ENCODE measurements at regions not wholly inside any gene's neighbourhood (a gene's known extent, or its start where the extent isn't known, plus 50 kb on each side); places are given as distances from the start of the nearest gene placed in this dataset.

DNA sequence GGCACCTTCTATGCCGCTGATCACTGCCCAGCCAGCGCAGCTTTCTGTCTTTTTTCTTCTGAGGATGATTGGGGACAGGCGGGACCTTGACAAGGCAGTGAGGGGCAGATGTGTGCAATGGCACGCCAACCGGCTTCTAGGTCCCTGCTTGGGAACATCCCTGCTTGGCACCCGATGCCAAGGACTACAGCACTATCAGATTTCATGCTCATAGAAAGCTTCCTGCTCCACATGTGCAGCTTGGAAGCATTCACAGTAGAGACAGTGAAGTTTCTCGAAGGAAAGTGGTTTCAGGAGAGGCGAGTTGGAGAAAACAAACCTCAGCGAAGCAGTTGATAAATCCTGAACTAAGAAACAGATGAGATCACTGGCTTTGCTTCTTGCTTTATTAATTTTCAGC is 267.5 kb upstream of the HABP2 start:
- H3K36me3 Mint-ChIP-seq: peaks cover 0 to 3% (median 0%) of the 10 kb centered on the region in 3 donors

GRCh38 chr10:113287592-113287991 is 265.3 kb upstream of the HABP2 start:
- H3K27me3 Mint-ChIP-seq: peaks cover 0 to 2% of the 10 kb centered on the region in 2 donors
- no peak overlapping the region for H3K27ac ChIP-seq (ENCODE audit: low read depth, low read length)
- no peaks in the 10 kb centered on the region for H3K4me1 Mint-ChIP-seq
- no peaks in the 10 kb centered on the region for H3K27me3 ChIP-seq (ENCODE audit: insufficient read depth, low read length, poor library complexity, severe bottlenecking)
- ChIA-PET CTCF (no interaction called here), POLR2A (no interaction called here)
- H3K9me3 ChIP-seq (ENCODE audit: low read length): no peaks in the 10 kb centered on the region
- no peak overlapping the region for H3K27ac Mint-ChIP-seq
- DNase-seq: no peak
- H3K4me3 ChIP-seq (ENCODE audit: low read length): no peak overlapping the region
- no peaks in the 10 kb centered on the region for H3K9me3 Mint-ChIP-seq
- H3K4me1 ChIP-seq (ENCODE audit: insufficient read depth, low read length): no peaks in the 10 kb centered on the region
- no peak overlapping the region for H3K4me3 Mint-ChIP-seq
- H3K36me3 Mint-ChIP-seq: no peaks in the 10 kb centered on the region
- no peaks in the 10 kb centered on the region for H3K36me3 ChIP-seq (ENCODE audit: insufficient read depth, low read length)

More for the DNA sequence above, 267.5 kb upstream of the HABP2 start:
- H3K27ac ChIP-seq (ENCODE audit: low read depth, low read length): no peak overlapping the region
- H3K4me3 Mint-ChIP-seq: no peak overlapping the region
- H3K4me1 Mint-ChIP-seq: no peaks in the 10 kb centered on the region
- no peak overlapping the region for H3K27ac Mint-ChIP-seq
- H3K9me3 Mint-ChIP-seq: no peaks in the 10 kb centered on the region
- DNase-seq: no peak
- no peaks in the 10 kb centered on the region for H3K4me1 ChIP-seq (ENCODE audit: insufficient read depth, low read length)
- POLR2A ChIA-PET: no interaction called here
- no peaks in the 10 kb centered on the region for H3K9me3 ChIP-seq (ENCODE audit: low read length)
- H3K4me3 ChIP-seq (ENCODE audit: low read length): no peak overlapping the region
- CTCF ChIA-PET: no interaction called here
- H3K27me3 ChIP-seq (ENCODE audit: insufficient read depth, low read length, poor library complexity, severe bottlenecking): no peaks in the 10 kb centered on the region
- peaks cover 2 to 16% of the 10 kb centered on the region in 2 donors for H3K27me3 Mint-ChIP-seq
- H3K36me3 ChIP-seq (ENCODE audit: insufficient read depth, low read length): no peaks in the 10 kb centered on the region

- Histone ChIP-seq H3K4me3 (ENCODE audit: low read length) (no peak overlapping the region), H3K9me3 (ENCODE audit: low read length) (no peaks in the 10 kb centered on the region), H3K27ac (ENCODE audit: low read depth, low read length) (no peak overlapping the region), H3K36me3 (ENCODE audit: insufficient read depth, low read length) (no peaks in the 10 kb centered on the region), H3K4me1 (ENCODE audit: insufficient read depth, low read length) (no peaks in the 10 kb centered on the region), H3K27me3 (ENCODE audit: insufficient read depth, low read length, poor library complexity, severe bottlenecking) (no peaks in the 10 kb centered on the region)
- POLR2A ChIA-PET: no interaction called here
- H3K27me3 Mint-ChIP-seq: peaks cover 0 to 2% of the 10 kb centered on the region in 2 donors
- no peaks in the 10 kb centered on the region for H3K4me1 Mint-ChIP-seq
- DNase-seq: no peak
- no peaks in the 10 kb centered on the region for H3K36me3 Mint-ChIP-seq
- H3K27ac Mint-ChIP-seq: no peak overlapping the region
- CTCF ChIA-PET: no interaction called here
- no peak overlapping the region for H3K4me3 Mint-ChIP-seq
- H3K9me3 Mint-ChIP-seq: no peaks in the 10 kb centered on the region
Observed at GRCh38 chr10:113290137-113290536, 262.7 kb upstream of the HABP2 start.

DNA sequence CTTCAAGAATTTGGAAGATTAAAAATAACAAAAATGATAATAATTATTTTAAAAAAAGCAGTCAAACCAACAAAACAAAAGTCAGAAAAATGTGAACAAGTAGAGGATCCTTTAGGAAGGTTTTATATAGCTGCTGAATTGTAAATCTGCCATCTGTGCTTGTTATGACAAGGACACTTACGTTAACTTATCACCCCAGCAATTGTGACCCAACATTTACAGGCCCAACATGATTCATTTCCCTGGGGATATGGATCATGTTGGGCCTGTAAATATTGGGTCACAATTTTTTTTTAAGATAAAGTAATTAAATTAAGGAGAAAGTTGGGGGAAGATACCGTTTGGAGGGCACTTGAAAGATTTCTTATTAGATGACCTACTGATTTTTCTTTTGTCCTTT is 261.4 kb upstream of the HABP2 start:
- DNase-seq: no peak
- Mint-ChIP-seq H3K4me3 (no peak overlapping the region), H3K9me3 (no peaks in the 10 kb centered on the region), H3K36me3 (no peaks in the 10 kb centered on the region), H3K27ac (no peak overlapping the region), H3K27me3 (no peaks in the 10 kb centered on the region), H3K4me1 (no peaks in the 10 kb centered on the region)
- no peaks in the 10 kb centered on the region for H3K36me3 ChIP-seq (ENCODE audit: insufficient read depth, low read length)
- no peaks in the 10 kb centered on the region for H3K27me3 ChIP-seq (ENCODE audit: insufficient read depth, low read length, poor library complexity, severe bottlenecking)
- no peaks in the 10 kb centered on the region for H3K4me1 ChIP-seq (ENCODE audit: insufficient read depth, low read length)
- ChIA-PET CTCF (interaction anchor here (1.2 kb wide), 1 partner anchor 570 kb away, joined by 3 read pairs; no protein-coding TSS in a partner anchor), POLR2A (no interaction called here)
- H3K4me3 ChIP-seq (ENCODE audit: low read length): no peak overlapping the region
- no peak overlapping the region for H3K27ac ChIP-seq (ENCODE audit: low read depth, low read length)
- H3K9me3 ChIP-seq (ENCODE audit: low read length): no peaks in the 10 kb centered on the region

GRCh38 chr10:113292086-113292485 is 260.8 kb upstream of the HABP2 start:
- no peak overlapping the region for H3K27ac Mint-ChIP-seq
- H3K27ac ChIP-seq (ENCODE audit: low read depth, low read length): no peak overlapping the region
- no peaks in the 10 kb centered on the region for H3K9me3 ChIP-seq (ENCODE audit: low read length)
- no peak overlapping the region for H3K4me3 ChIP-seq (ENCODE audit: low read length)
- no peaks in the 10 kb centered on the region for H3K36me3 ChIP-seq (ENCODE audit: insufficient read depth, low read length)
- no peaks in the 10 kb centered on the region for H3K27me3 ChIP-seq (ENCODE audit: insufficient read depth, low read length, poor library complexity, severe bottlenecking)
- no peaks in the 10 kb centered on the region for H3K4me1 ChIP-seq (ENCODE audit: insufficient read depth, low read length)
- ChIA-PET POLR2A (no interaction called here), CTCF (interaction anchor here (1.2 kb wide), 1 partner anchor 571 kb away, joined by 3 read pairs; no protein-coding TSS in a partner anchor)
- DNase-seq: no peak
- H3K4me1 Mint-ChIP-seq: no peaks in the 10 kb centered on the region
- no peak overlapping the region for H3K4me3 Mint-ChIP-seq
- no peaks in the 10 kb centered on the region for H3K9me3 Mint-ChIP-seq
- peaks cover 0 to under 1% of the 10 kb centered on the region in 2 donors for H3K27me3 Mint-ChIP-seq
- no peaks in the 10 kb centered on the region for H3K36me3 Mint-ChIP-seq

GRCh38 chr10:113292743-113293142 is 260.1 kb upstream of the HABP2 start:
- H3K27ac ChIP-seq (ENCODE audit: low read depth, low read length): no peak overlapping the region
- peaks cover 0 to 7% of the 10 kb centered on the region in 2 donors for H3K27me3 Mint-ChIP-seq
- ChIA-PET POLR2A (no interaction called here), CTCF (interaction anchor here (1.2 kb wide), 1 partner anchor 571 kb away, joined by 3 read pairs; no protein-coding TSS in a partner anchor)
- H3K27me3 ChIP-seq (ENCODE audit: insufficient read depth, low read length, poor library complexity, severe bottlenecking): no peaks in the 10 kb centered on the region
- no peaks in the 10 kb centered on the region for H3K4me1 Mint-ChIP-seq
- peak overlapping the region in 1 of 8 donors; percentile 15 for H3K27ac Mint-ChIP-seq
- no peaks in the 10 kb centered on the region for H3K9me3 ChIP-seq (ENCODE audit: low read length)
- no peaks in the 10 kb centered on the region for H3K4me1 ChIP-seq (ENCODE audit: insufficient read depth, low read length)
- no peaks in the 10 kb centered on the region for H3K36me3 ChIP-seq (ENCODE audit: insufficient read depth, low read length)
- H3K4me3 Mint-ChIP-seq: no peak overlapping the region
- H3K4me3 ChIP-seq (ENCODE audit: low read length): no peak overlapping the region
- no peaks in the 10 kb centered on the region for H3K36me3 Mint-ChIP-seq
- no peaks in the 10 kb centered on the region for H3K9me3 Mint-ChIP-seq
- DNase-seq: no peak

- H3K27me3 ChIP-seq (ENCODE audit: insufficient read depth, low read length, poor library complexity, severe bottlenecking): no peaks in the 10 kb centered on the region
- POLR2A ChIA-PET: no interaction called here
- DNase-seq: no peak
- Mint-ChIP-seq H3K27me3 (peaks cover 0 to 9% of the 10 kb centered on the region in 2 donors), H3K27ac (no peak overlapping the region), H3K9me3 (no peaks in the 10 kb centered on the region), H3K36me3 (no peaks in the 10 kb centered on the region), H3K4me3 (no peak overlapping the region), H3K4me1 (no peaks in the 10 kb centered on the region)
- H3K27ac ChIP-seq (ENCODE audit: low read depth, low read length): no peak overlapping the region
- CTCF ChIA-PET: no interaction called here
- no peak overlapping the region for H3K4me3 ChIP-seq (ENCODE audit: low read length)
- no peaks in the 10 kb centered on the region for H3K4me1 ChIP-seq (ENCODE audit: insufficient read depth, low read length)
- no peaks in the 10 kb centered on the region for H3K36me3 ChIP-seq (ENCODE audit: insufficient read depth, low read length)
- no peaks in the 10 kb centered on the region for H3K9me3 ChIP-seq (ENCODE audit: low read length)
Observed at GRCh38 chr10:113293167-113293566, 259.7 kb upstream of the HABP2 start.

DNA sequence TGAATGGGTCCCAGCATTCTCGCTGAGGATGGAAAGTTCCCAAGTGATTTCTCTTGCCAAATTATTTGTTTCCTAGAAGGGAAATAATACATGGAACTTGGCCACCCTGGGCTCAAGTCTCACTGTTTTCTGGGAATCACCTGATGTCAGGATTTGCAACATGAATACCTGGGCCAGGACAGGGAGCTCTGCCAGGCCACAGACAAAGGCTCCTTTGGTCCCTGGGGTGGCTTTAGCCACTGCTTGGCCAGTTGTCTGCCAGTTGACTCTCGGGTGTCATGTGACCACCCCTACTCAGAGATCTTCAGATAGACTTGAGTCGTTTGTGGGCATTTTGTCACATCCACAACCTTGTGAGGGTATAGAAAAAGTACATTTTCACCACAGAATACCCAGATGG is 258.0 kb upstream of the HABP2 start:
- Mint-ChIP-seq H3K4me1 (no peaks in the 10 kb centered on the region), H3K36me3 (peaks cover 0 to 4% (median 0%) of the 10 kb centered on the region in 3 donors), H3K4me3 (no peak overlapping the region), H3K27ac (no peak overlapping the region), H3K27me3 (peaks cover 0 to 23% of the 10 kb centered on the region in 2 donors), H3K9me3 (no peaks in the 10 kb centered on the region)
- ChIA-PET CTCF (interaction anchor here (1.1 kb wide), 1 partner anchor 11 kb away, joined by 3 read pairs; no protein-coding TSS in a partner anchor), POLR2A (no interaction called here)
- no peaks in the 10 kb centered on the region for H3K36me3 ChIP-seq (ENCODE audit: insufficient read depth, low read length)
- no peak overlapping the region for H3K27ac ChIP-seq (ENCODE audit: low read depth, low read length)
- H3K27me3 ChIP-seq (ENCODE audit: insufficient read depth, low read length, poor library complexity, severe bottlenecking): no peaks in the 10 kb centered on the region
- H3K4me3 ChIP-seq (ENCODE audit: low read length): no peak overlapping the region
- no peak for DNase-seq
- H3K4me1 ChIP-seq (ENCODE audit: insufficient read depth, low read length): no peaks in the 10 kb centered on the region
- no peaks in the 10 kb centered on the region for H3K9me3 ChIP-seq (ENCODE audit: low read length)

DNA sequence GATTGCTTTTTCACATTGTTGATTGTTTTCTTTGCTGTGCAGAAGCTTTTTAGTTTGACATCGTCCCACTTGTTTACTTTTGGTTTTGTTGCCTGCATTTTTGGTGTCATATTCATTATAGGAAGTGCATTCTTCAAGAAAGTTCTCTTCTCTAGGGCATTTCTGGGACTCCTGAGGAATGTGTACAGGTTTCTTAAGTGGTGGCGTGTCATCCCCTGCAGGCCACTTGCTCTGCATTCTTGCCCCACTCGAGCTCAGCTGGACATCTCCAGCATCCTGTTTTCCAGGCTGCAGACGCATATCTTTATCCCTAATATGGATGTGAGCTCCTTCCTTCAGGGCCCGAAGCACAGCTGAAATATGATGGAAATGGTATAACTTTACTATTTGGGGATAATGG is 255.6 kb upstream of the HABP2 start:
- no peaks in the 10 kb centered on the region for H3K36me3 ChIP-seq (ENCODE audit: insufficient read depth, low read length)
- no peaks in the 10 kb centered on the region for H3K4me1 ChIP-seq (ENCODE audit: insufficient read depth, low read length)
- no peak overlapping the region for H3K27ac ChIP-seq (ENCODE audit: low read depth, low read length)
- Mint-ChIP-seq H3K4me1 (no peaks in the 10 kb centered on the region), H3K27ac (no peak overlapping the region), H3K27me3 (peaks cover 0 to 24% of the 10 kb centered on the region in 2 donors), H3K36me3 (peaks cover 0 to 4% (median 0%) of the 10 kb centered on the region in 3 donors), H3K9me3 (no peaks in the 10 kb centered on the region), H3K4me3 (no peak overlapping the region)
- H3K9me3 ChIP-seq (ENCODE audit: low read length): no peaks in the 10 kb centered on the region
- H3K27me3 ChIP-seq (ENCODE audit: insufficient read depth, low read length, poor library complexity, severe bottlenecking): no peaks in the 10 kb centered on the region
- ChIA-PET CTCF (no interaction called here), POLR2A (no interaction called here)
- no peak for DNase-seq
- no peak overlapping the region for H3K4me3 ChIP-seq (ENCODE audit: low read length)
